ENCODE measurements at regions not wholly inside any gene's neighbourhood (a gene's known extent, or its start where the extent isn't known, plus 50 kb on each side); places are given as distances from the start of the nearest gene placed in this dataset.
"Not testable (repeated sequence)": the region's sequence is repeated elsewhere in the genome, so short reads cannot be mapped to it uniquely, and the experiment has no call there.

- H3K23me2 ChIP-seq (ENCODE audit: low read depth, low read length); FAIRE-seq; H3K79me2 ChIP-seq (ENCODE audit: control insufficient read depth in 1 of 2, insufficient read depth in 2 of 2, low read length in 2 of 2); H3K9me3 ChIP-seq (ENCODE audit: insufficient read depth in 2 of 2, low read depth in 1 of 2, low read length in 1 of 2); H2BK5ac ChIP-seq (ENCODE audit: low read depth, low read length); H4K91ac ChIP-seq (replicated peaks; ENCODE audit: insufficient read length, low read length); H3K4ac ChIP-seq (replicated peaks; ENCODE audit: insufficient read length, low read depth, low read length); POLR2A ChIA-PET (ENCODE audit: partially characterized antibody); H3K27ac ChIP-seq (ENCODE audit: low read depth, low read length); H2BK120ac ChIP-seq (replicated peaks; ENCODE audit: low read depth, low read length); H3K4me1 ChIP-seq (replicated peaks in 1 of 4; ENCODE audit: control insufficient read depth in 3 of 4, insufficient read depth in 4 of 4, low read length in 3 of 4); H3K23ac ChIP-seq (ENCODE audit: insufficient read length); H3K56ac ChIP-seq (replicated peaks; ENCODE audit: insufficient read length, low read depth, low read length); H4K20me1 ChIP-seq (replicated peaks in 1 of 2; ENCODE audit: control insufficient read depth in 1 of 2, insufficient read depth in 2 of 2, low read length in 2 of 2); H2AFZ ChIP-seq (ENCODE audit: low read length); H4K8ac ChIP-seq (ENCODE audit: extremely low read depth, insufficient read depth, low read length); H2BK20ac ChIP-seq (ENCODE audit: low read length); DNase-seq (ENCODE audit: low read depth in 1 of 2, low spot score in 2 of 2); H2BK15ac ChIP-seq (ENCODE audit: low read length); H3K14ac ChIP-seq (ENCODE audit: insufficient read length); H3K9ac ChIP-seq (replicated peaks in 1 of 4; ENCODE audit: extremely low read depth in 1 of 4, low read depth in 3 of 4, low read length in 3 of 4); H2BK12ac ChIP-seq (ENCODE audit: low read depth, low read length); H3K36me3 ChIP-seq (ENCODE audit: control insufficient read depth in 2 of 4, insufficient read depth in 4 of 4, low read length in 3 of 4); H3K18ac ChIP-seq (ENCODE audit: extremely low read depth, low read length); H3K27me3 ChIP-seq (replicated peaks in 1 of 4; ENCODE audit: control insufficient read depth in 3 of 4, extremely low read depth in 1 of 4, insufficient read depth in 3 of 4, low read length in 3 of 4); H2AK5ac ChIP-seq (ENCODE audit: low read depth, low read length); H3K4me2 ChIP-seq (ENCODE audit: insufficient read depth in 1 of 2, low read depth in 2 of 2, low read length in 2 of 2); H3K79me1 ChIP-seq (ENCODE audit: low read depth, low read length); H4K5ac ChIP-seq (ENCODE audit: insufficient read length, low read depth, low read length); H3K4me3 ChIP-seq (ENCODE audit: extremely low read depth in 1 of 4, insufficient read depth in 2 of 4, low read depth in 3 of 4, low read length in 4 of 4): not testable (repeated sequence)
- whole genome bisulfite sequencing, 2 experiments (ENCODE audit: extremely low coverage in 1 of 2, insufficient coverage in 1 of 2, insufficient read length in 1 of 2, insufficient replicate concordance in 2 of 2, low coverage in 1 of 2, low lambda C conversion rate in 2 of 2, missing lambda C conversion rate in 1 of 2): 85% methylated on average over 6 of the region's 6 CpGs; no CpG with 5 or more reads in 1 of the 2 experiments
- CTCF ChIA-PET (ENCODE audit: partially characterized antibody): interaction anchor here (0.7 to 4.3 kb wide), 4 partner anchors 15 to 105 kb away, joined by 3 to 14 read pairs (median 4); partner anchors contain the start of gene XPO1
Observed at GRCh38 chr2:61643153-61643552, 105.0 kb upstream of the XPO1 start.

Data from H1 (cell line).